ENCODE measurements at regions not wholly inside any gene's neighbourhood (a gene's known extent, or its start where the extent isn't known, plus 50 kb on each side); places are given as distances from the start of the nearest gene placed in this dataset.
A peak's percentile ranks its signal among the peaks of the same experiment; 100 is the strongest.

GRCh38 chr18:46282646-46283045 is 178.5 kb downstream of the HAUS1 start:
- Histone ChIP-seq H3K27ac (ENCODE audit: low read depth, low read length) (no peak overlapping the region), H3K4me1 (ENCODE audit: insufficient read depth, low read length) (peaks cover 12% of the 10 kb centered on the region), H3K36me3 (ENCODE audit: insufficient read depth, low read length) (no peaks in the 10 kb centered on the region), H3K9ac (ENCODE audit: low read depth, low read length) (no peak overlapping the region), H3K9me3 (ENCODE audit: insufficient read depth, low read depth, low read length) (no peaks in the 10 kb centered on the region), H3K4me3 (ENCODE audit: low read length) (no peak overlapping the region), H3K27me3 (ENCODE audit: insufficient read depth, low read length) (no peaks in the 10 kb centered on the region)
- WGBS, result 95% methylated on average over 7 of the region's 7 CpGs

GRCh38 chr18:46283268-46283667 is 179.1 kb downstream of the HAUS1 start:
- Histone ChIP-seq H3K27ac (ENCODE audit: low read depth, low read length) (no peak overlapping the region), H3K4me1 (ENCODE audit: insufficient read depth, low read length) (peaks cover 12% of the 10 kb centered on the region), H3K27me3 (ENCODE audit: insufficient read depth, low read length) (no peaks in the 10 kb centered on the region), H3K36me3 (ENCODE audit: insufficient read depth, low read length) (no peaks in the 10 kb centered on the region), H3K9me3 (ENCODE audit: insufficient read depth, low read depth, low read length) (no peaks in the 10 kb centered on the region), H3K9ac (ENCODE audit: low read depth, low read length) (no peak overlapping the region), H3K4me3 (ENCODE audit: low read length) (no peak overlapping the region)
- WGBS, result 73% methylated on average over 7 of the region's 7 CpGs

- Histone ChIP-seq H3K9ac (ENCODE audit: low read depth, low read length) (no peak overlapping the region), H3K9me3 (ENCODE audit: insufficient read depth, low read depth, low read length) (no peaks in the 10 kb centered on the region), H3K4me1 (ENCODE audit: insufficient read depth, low read length) (peaks cover 12% of the 10 kb centered on the region), H3K36me3 (ENCODE audit: insufficient read depth, low read length) (no peaks in the 10 kb centered on the region), H3K27ac (ENCODE audit: low read depth, low read length) (no peak overlapping the region), H3K4me3 (ENCODE audit: low read length) (no peak overlapping the region), H3K27me3 (ENCODE audit: insufficient read depth, low read length) (no peaks in the 10 kb centered on the region)
- 26% methylated on average over 4 of the region's 4 CpGs for WGBS
Measured at GRCh38 chr18:46283895-46284295, 179.7 kb downstream of the HAUS1 start.

GRCh38 chr18:46289463-46289862 is 185.3 kb downstream of the HAUS1 start:
- Histone ChIP-seq H3K27ac (ENCODE audit: low read depth, low read length) (no peak overlapping the region), H3K9ac (ENCODE audit: low read depth, low read length) (no peak overlapping the region), H3K4me1 (ENCODE audit: insufficient read depth, low read length) (peaks cover 3% of the 10 kb centered on the region; the same call in 1 of the 2 replicates), H3K36me3 (ENCODE audit: insufficient read depth, low read length) (no peaks in the 10 kb centered on the region), H3K9me3 (ENCODE audit: insufficient read depth, low read depth, low read length) (no peaks in the 10 kb centered on the region), H3K4me3 (ENCODE audit: low read length) (no peak overlapping the region), H3K27me3 (ENCODE audit: insufficient read depth, low read length) (no peaks in the 10 kb centered on the region)
- WGBS, result 93% methylated on average over 3 of the region's 3 CpGs

- peaks cover 3% of the 10 kb centered on the region; the same call in 1 of the 2 replicates for H3K4me1 ChIP-seq (ENCODE audit: insufficient read depth, low read length)
- no peaks in the 10 kb centered on the region for H3K27me3 ChIP-seq (ENCODE audit: insufficient read depth, low read length)
- H3K9ac ChIP-seq (ENCODE audit: low read depth, low read length), result no peak overlapping the region
- no peak overlapping the region for H3K4me3 ChIP-seq (ENCODE audit: low read length)
- no peaks in the 10 kb centered on the region for H3K9me3 ChIP-seq (ENCODE audit: insufficient read depth, low read depth, low read length)
- no peak overlapping the region for H3K27ac ChIP-seq (ENCODE audit: low read depth, low read length)
- no peaks in the 10 kb centered on the region for H3K36me3 ChIP-seq (ENCODE audit: insufficient read depth, low read length)
- 89% methylated on average over 4 of the region's 4 CpGs for WGBS
Measured at GRCh38 chr18:46289931-46290330, 185.7 kb downstream of the HAUS1 start.

- H3K4me3 ChIP-seq (ENCODE audit: low read length), result no peak overlapping the region
- H3K4me1 ChIP-seq (ENCODE audit: insufficient read depth, low read length), result peaks cover 6% of the 10 kb centered on the region
- no peaks in the 10 kb centered on the region for H3K27me3 ChIP-seq (ENCODE audit: insufficient read depth, low read length)
- no peaks in the 10 kb centered on the region for H3K9me3 ChIP-seq (ENCODE audit: insufficient read depth, low read depth, low read length)
- H3K9ac ChIP-seq (ENCODE audit: low read depth, low read length), result no peak overlapping the region
- WGBS, result 86% methylated on average over 9 of the region's 9 CpGs
- H3K36me3 ChIP-seq (ENCODE audit: insufficient read depth, low read length), result no peaks in the 10 kb centered on the region
- no peak overlapping the region for H3K27ac ChIP-seq (ENCODE audit: low read depth, low read length)
Measured at GRCh38 chr18:46290440-46291020, 186.3 kb downstream of the HAUS1 start.

GRCh38 chr18:46291149-46291548 is 187.0 kb downstream of the HAUS1 start:
- H3K4me3 ChIP-seq (ENCODE audit: low read length), result no peak overlapping the region
- H3K9me3 ChIP-seq (ENCODE audit: insufficient read depth, low read depth, low read length), result no peaks in the 10 kb centered on the region
- H3K36me3 ChIP-seq (ENCODE audit: insufficient read depth, low read length), result no peaks in the 10 kb centered on the region
- WGBS, result 94% methylated on average over 4 of the region's 4 CpGs
- no peak overlapping the region for H3K9ac ChIP-seq (ENCODE audit: low read depth, low read length)
- no peaks in the 10 kb centered on the region for H3K27me3 ChIP-seq (ENCODE audit: insufficient read depth, low read length)
- no peak overlapping the region for H3K27ac ChIP-seq (ENCODE audit: low read depth, low read length)
- H3K4me1 ChIP-seq (ENCODE audit: insufficient read depth, low read length), result peaks cover 8% of the 10 kb centered on the region

GRCh38 chr18:46293742-46294181 is 189.6 kb downstream of the HAUS1 start:
- no peak overlapping the region for H3K27ac ChIP-seq (ENCODE audit: low read depth, low read length)
- H3K4me1 ChIP-seq (ENCODE audit: insufficient read depth, low read length), result peaks cover 8% of the 10 kb centered on the region
- H3K36me3 ChIP-seq (ENCODE audit: insufficient read depth, low read length), result no peaks in the 10 kb centered on the region
- no peaks in the 10 kb centered on the region for H3K27me3 ChIP-seq (ENCODE audit: insufficient read depth, low read length)
- H3K9ac ChIP-seq (ENCODE audit: low read depth, low read length), result 0 out of 2 replicates have a peak overlapping the region, but pooled peaks have one; percentile 5
- no peak overlapping the region for H3K4me3 ChIP-seq (ENCODE audit: low read length)
- 58% methylated on average over 5 of the region's 5 CpGs for WGBS
- H3K9me3 ChIP-seq (ENCODE audit: insufficient read depth, low read depth, low read length), result no peaks in the 10 kb centered on the region

- H3K36me3 ChIP-seq (ENCODE audit: insufficient read depth, low read length), result no peaks in the 10 kb centered on the region
- no peaks in the 10 kb centered on the region for H3K9me3 ChIP-seq (ENCODE audit: insufficient read depth, low read depth, low read length)
- H3K4me3 ChIP-seq (ENCODE audit: low read length), result no peak overlapping the region
- H3K27ac ChIP-seq (ENCODE audit: low read depth, low read length), result no peak overlapping the region
- H3K4me1 ChIP-seq (ENCODE audit: insufficient read depth, low read length), result peaks cover 8% of the 10 kb centered on the region
- no peak overlapping the region for H3K9ac ChIP-seq (ENCODE audit: low read depth, low read length)
- no peaks in the 10 kb centered on the region for H3K27me3 ChIP-seq (ENCODE audit: insufficient read depth, low read length)
- 92% methylated on average over 3 of the region's 3 CpGs for WGBS
Measured at GRCh38 chr18:46294318-46294717, 190.1 kb downstream of the HAUS1 start.

- Histone ChIP-seq H3K9ac (ENCODE audit: low read depth, low read length) (no peak overlapping the region), H3K4me3 (ENCODE audit: low read length) (no peak overlapping the region), H3K36me3 (ENCODE audit: insufficient read depth, low read length) (no peaks in the 10 kb centered on the region), H3K4me1 (ENCODE audit: insufficient read depth, low read length) (peaks cover 8% of the 10 kb centered on the region), H3K27me3 (ENCODE audit: insufficient read depth, low read length) (no peaks in the 10 kb centered on the region), H3K9me3 (ENCODE audit: insufficient read depth, low read depth, low read length) (no peaks in the 10 kb centered on the region), H3K27ac (ENCODE audit: low read depth, low read length) (no peak overlapping the region)
- 94% methylated on average over 5 of the region's 5 CpGs for WGBS
Measured at GRCh38 chr18:46294751-46295150, 190.6 kb downstream of the HAUS1 start.

- WGBS, result 86% methylated on average over 7 of the region's 7 CpGs
- no peak overlapping the region for H3K27ac ChIP-seq (ENCODE audit: low read depth, low read length)
- H3K4me1 ChIP-seq (ENCODE audit: insufficient read depth, low read length), result peaks cover 8% of the 10 kb centered on the region
- H3K27me3 ChIP-seq (ENCODE audit: insufficient read depth, low read length), result no peaks in the 10 kb centered on the region
- no peaks in the 10 kb centered on the region for H3K9me3 ChIP-seq (ENCODE audit: insufficient read depth, low read depth, low read length)
- no peaks in the 10 kb centered on the region for H3K36me3 ChIP-seq (ENCODE audit: insufficient read depth, low read length)
- no peak overlapping the region for H3K9ac ChIP-seq (ENCODE audit: low read depth, low read length)
- no peak overlapping the region for H3K4me3 ChIP-seq (ENCODE audit: low read length)
Measured at GRCh38 chr18:46295416-46295815, 191.2 kb downstream of the HAUS1 start.

GRCh38 chr18:46296656-46297055 is 192.5 kb downstream of the HAUS1 start:
- Histone ChIP-seq H3K4me1 (ENCODE audit: insufficient read depth, low read length) (peaks cover 8% of the 10 kb centered on the region), H3K27ac (ENCODE audit: low read depth, low read length) (no peak overlapping the region), H3K9me3 (ENCODE audit: insufficient read depth, low read depth, low read length) (no peaks in the 10 kb centered on the region), H3K36me3 (ENCODE audit: insufficient read depth, low read length) (no peaks in the 10 kb centered on the region), H3K4me3 (ENCODE audit: low read length) (no peak overlapping the region), H3K9ac (ENCODE audit: low read depth, low read length) (no peak overlapping the region), H3K27me3 (ENCODE audit: insufficient read depth, low read length) (no peaks in the 10 kb centered on the region)
- 91% methylated on average over 4 of the region's 4 CpGs for WGBS

All from HUES64 (cell line).